Iris pigment epithelial cell (primary cell): ENCODE measurements at regions not wholly inside any gene's neighbourhood (a gene's known extent, or its start where the extent isn't known, plus 50 kb on each side); places are given as distances from the start of the nearest gene placed in this dataset.

Source experiments
- DNase-seq: peaks from one replicate; pipeline ENCODE4 v3.0.0-alpha.2; 2011; ENCODE audit warnings: low read depth

- no peak for DNase-seq
Observed at GRCh38 chr3:81968658-81969057, 207.2 kb upstream of the GBE1 start.

- DNase-seq: no peak
Observed at GRCh38 chr3:81967393-81967792, 205.9 kb upstream of the GBE1 start.

GRCh38 chr3:81965696-81966095 lies 204.3 kb upstream of the GBE1 start:
- no peak for DNase-seq

GRCh38 chr3:81962396-81962795 lies 201.0 kb upstream of the GBE1 start:
- DNase-seq: no peak

- no peak for DNase-seq
Observed at GRCh38 chr3:81958972-81959640, 197.7 kb upstream of the GBE1 start.

- DNase-seq: no peak
Observed at GRCh38 chr3:81955878-81956277, 194.4 kb upstream of the GBE1 start.

- no peak for DNase-seq
Observed at GRCh38 chr3:81953111-81953510, 191.7 kb upstream of the GBE1 start.

GRCh38 chr3:81952141-81952540 lies 190.7 kb upstream of the GBE1 start:
- no peak for DNase-seq

- DNase-seq: no peak
Observed at GRCh38 chr3:81951636-81952035, 190.2 kb upstream of the GBE1 start.

GRCh38 chr3:81951106-81951505 lies 189.7 kb upstream of the GBE1 start:
- DNase-seq: no peak

- DNase-seq: no peak
Observed at GRCh38 chr3:81947359-81947758, 185.9 kb upstream of the GBE1 start.

GRCh38 chr3:81938681-81939080 lies 177.2 kb upstream of the GBE1 start:
- DNase-seq: no peak

GRCh38 chr3:81936817-81937216 lies 175.4 kb upstream of the GBE1 start:
- DNase-seq: no peak

GRCh38 chr3:81932681-81933080 lies 171.2 kb upstream of the GBE1 start:
- no peak for DNase-seq

- DNase-seq: no peak
Observed at GRCh38 chr3:81931265-81932251, 170.1 kb upstream of the GBE1 start.

- no peak for DNase-seq
Observed at GRCh38 chr3:81929697-81930096, 168.3 kb upstream of the GBE1 start.

GRCh38 chr3:81927811-81928210 lies 166.4 kb upstream of the GBE1 start:
- no peak for DNase-seq

- no peak for DNase-seq
Observed at GRCh38 chr3:81925385-81925784, 163.9 kb upstream of the GBE1 start.

GRCh38 chr3:81923038-81923437 lies 161.6 kb upstream of the GBE1 start:
- no peak for DNase-seq

GRCh38 chr3:81922404-81922803 lies 161.0 kb upstream of the GBE1 start:
- DNase-seq: no peak

- no peak for DNase-seq
Observed at GRCh38 chr3:81920816-81921215, 159.4 kb upstream of the GBE1 start.

GRCh38 chr3:81916890-81917289 lies 155.4 kb upstream of the GBE1 start:
- DNase-seq: no peak

GRCh38 chr3:81913886-81914663 lies 152.6 kb upstream of the GBE1 start:
- DNase-seq: no peak
